ENCODE measurements at regions not wholly inside any gene's neighbourhood (a gene's known extent, or its start where the extent isn't known, plus 50 kb on each side); places are given as distances from the start of the nearest gene placed in this dataset.

GRCh38 chr11:70933981-70934583 lies 318.3 kb downstream of the SHANK2 start:
- H3K4me1 ChIP-seq (ENCODE audit: insufficient read depth, low read length), result no peaks in the 10 kb centered on the region
- no peaks in the 10 kb centered on the region; the same call in 1 of the 2 replicates for H3K9me3 ChIP-seq (ENCODE audit: insufficient read depth, low read depth, low read length)
- WGBS, result 92% methylated on average over 10 of the region's 10 CpGs
- no peak overlapping the region for H3K4me3 ChIP-seq (ENCODE audit: low read length)
- H3K36me3 ChIP-seq (ENCODE audit: insufficient read depth, low read length), result no peaks in the 10 kb centered on the region
- H3K9ac ChIP-seq (ENCODE audit: low read depth, low read length), result no peak overlapping the region
- H3K27ac ChIP-seq (ENCODE audit: low read depth, low read length), result no peak overlapping the region
- H3K27me3 ChIP-seq (ENCODE audit: insufficient read depth, low read length), result no peaks in the 10 kb centered on the region

DNA sequence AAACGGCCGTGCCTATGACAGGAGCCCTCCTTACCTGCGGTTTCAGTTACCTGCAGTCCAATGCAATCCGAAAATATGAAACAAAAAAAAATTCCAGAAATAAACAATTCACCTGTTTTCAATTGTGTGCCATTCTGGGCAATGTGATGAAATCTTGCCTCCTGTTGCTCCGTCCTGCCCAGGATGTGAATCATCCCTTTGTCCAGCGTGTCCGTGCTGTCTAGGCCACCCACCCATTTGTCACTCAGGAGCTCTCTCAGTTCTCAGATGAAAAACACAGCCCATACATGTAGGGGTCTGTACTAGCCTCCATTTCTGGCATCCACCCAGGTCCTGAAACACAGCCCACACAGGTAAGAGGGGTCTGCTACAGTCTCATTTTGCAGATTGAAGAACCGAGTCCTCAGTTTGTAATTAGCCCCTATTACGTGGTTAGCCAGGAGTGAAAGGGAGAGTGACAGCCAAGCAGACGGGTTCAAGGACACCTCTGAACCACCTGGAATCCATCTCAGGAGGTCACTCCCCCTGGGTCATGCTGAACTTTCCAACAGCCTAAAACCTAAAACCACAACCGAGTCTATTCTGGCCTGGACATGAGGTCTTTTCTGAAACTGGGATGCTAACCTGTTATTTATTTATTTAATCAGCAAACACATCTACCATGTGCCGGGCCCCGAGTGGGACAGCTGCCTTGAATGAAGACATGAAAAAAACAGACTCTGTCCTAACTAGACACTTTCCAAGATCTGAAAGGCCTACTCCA lies 317.2 kb downstream of the SHANK2 start:
- Histone ChIP-seq H3K36me3 (ENCODE audit: insufficient read depth, low read length) (no peaks in the 10 kb centered on the region), H3K27ac (ENCODE audit: low read depth, low read length) (no peak overlapping the region), H3K27me3 (ENCODE audit: insufficient read depth, low read length) (no peaks in the 10 kb centered on the region), H3K4me3 (ENCODE audit: low read length) (no peak overlapping the region), H3K9me3 (ENCODE audit: insufficient read depth, low read depth, low read length) (no peaks in the 10 kb centered on the region; the same call in 1 of the 2 replicates), H3K4me1 (ENCODE audit: insufficient read depth, low read length) (no peaks in the 10 kb centered on the region), H3K9ac (ENCODE audit: low read depth, low read length) (no peak overlapping the region)
- WGBS, result 92% methylated on average over 13 of the region's 13 CpGs

GRCh38 chr11:70942593-70942992 lies 309.8 kb downstream of the SHANK2 start:
- WGBS, result 91% methylated on average over 1 of the region's 1 CpG

DNA sequence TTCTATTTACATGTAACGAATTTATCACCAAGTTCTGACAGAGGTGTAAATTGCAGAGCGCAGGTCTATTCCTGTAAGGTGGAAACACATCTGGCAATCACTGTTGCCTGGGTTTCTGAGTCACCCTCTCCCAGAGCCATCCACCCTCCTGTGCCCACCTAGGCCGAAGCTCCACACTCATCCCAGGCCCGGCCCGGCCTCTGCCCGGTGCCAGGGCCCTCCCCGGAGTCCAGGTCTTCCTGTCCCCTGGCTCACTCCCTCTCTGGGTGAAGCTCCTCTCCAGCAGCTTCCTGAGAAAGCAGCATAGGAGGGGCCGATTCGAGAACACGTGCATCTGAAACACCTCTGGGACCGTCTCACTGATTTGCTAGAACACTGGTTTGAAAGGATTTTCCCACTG lies 308.2 kb downstream of the SHANK2 start:
- WGBS, result 95% methylated on average over 11 of the region's 11 CpGs
- no peaks in the 10 kb centered on the region for H3K27me3 ChIP-seq (ENCODE audit: insufficient read depth, low read length)
- H3K9me3 ChIP-seq (ENCODE audit: insufficient read depth, low read depth, low read length), result peaks cover 25% of the 10 kb centered on the region
- H3K4me1 ChIP-seq (ENCODE audit: insufficient read depth, low read length), result no peaks in the 10 kb centered on the region
- no peak overlapping the region for H3K4me3 ChIP-seq (ENCODE audit: low read length)
- no peaks in the 10 kb centered on the region for H3K36me3 ChIP-seq (ENCODE audit: insufficient read depth, low read length)
- H3K9ac ChIP-seq (ENCODE audit: low read depth, low read length), result no peak overlapping the region
- H3K27ac ChIP-seq (ENCODE audit: low read depth, low read length), result no peak overlapping the region

More at GRCh38 chr11:70942593-70942992, 309.8 kb downstream of the SHANK2 start:
- Histone ChIP-seq H3K27me3 (ENCODE audit: insufficient read depth, low read length) (no peaks in the 10 kb centered on the region), H3K4me1 (ENCODE audit: insufficient read depth, low read length) (no peaks in the 10 kb centered on the region), H3K27ac (ENCODE audit: low read depth, low read length) (no peak overlapping the region), H3K4me3 (ENCODE audit: low read length) (no peak overlapping the region), H3K9ac (ENCODE audit: low read depth, low read length) (no peak overlapping the region), H3K9me3 (ENCODE audit: insufficient read depth, low read depth, low read length) (peaks cover 25% of the 10 kb centered on the region), H3K36me3 (ENCODE audit: insufficient read depth, low read length) (no peaks in the 10 kb centered on the region)

- Histone ChIP-seq H3K4me1 (ENCODE audit: insufficient read depth, low read length) (no peaks in the 10 kb centered on the region), H3K4me3 (ENCODE audit: low read length) (no peak overlapping the region), H3K9me3 (ENCODE audit: insufficient read depth, low read depth, low read length) (peaks cover 25% of the 10 kb centered on the region), H3K9ac (ENCODE audit: low read depth, low read length) (no peak overlapping the region), H3K36me3 (ENCODE audit: insufficient read depth, low read length) (no peaks in the 10 kb centered on the region), H3K27me3 (ENCODE audit: insufficient read depth, low read length) (no peaks in the 10 kb centered on the region), H3K27ac (ENCODE audit: low read depth, low read length) (no peak overlapping the region)
- 87% methylated on average over 2 of the region's 2 CpGs for WGBS
These were observed 307.7 kb downstream of the SHANK2 start for GRCh38 chr11:70944636-70945035.

GRCh38 chr11:70948398-70948797 lies 304.0 kb downstream of the SHANK2 start:
- H3K27ac ChIP-seq (ENCODE audit: low read depth, low read length), result no peak overlapping the region

GRCh38 chr11:70948855-70949531 lies 303.4 kb downstream of the SHANK2 start:
- 0 out of 2 replicates have a peak, but pooled peaks cover 2% of the 10 kb centered on the region for H3K9me3 ChIP-seq (ENCODE audit: insufficient read depth, low read depth, low read length)
- H3K36me3 ChIP-seq (ENCODE audit: insufficient read depth, low read length), result no peaks in the 10 kb centered on the region
- no peak overlapping the region for H3K4me3 ChIP-seq (ENCODE audit: low read length)
- H3K27ac ChIP-seq (ENCODE audit: low read depth, low read length), result no peak overlapping the region
- WGBS, result 82% methylated on average over 19 of the region's 19 CpGs
- H3K4me1 ChIP-seq (ENCODE audit: insufficient read depth, low read length), result no peaks in the 10 kb centered on the region
- H3K9ac ChIP-seq (ENCODE audit: low read depth, low read length), result no peak overlapping the region
- no peaks in the 10 kb centered on the region for H3K27me3 ChIP-seq (ENCODE audit: insufficient read depth, low read length)

More at GRCh38 chr11:70948398-70948797, 304.0 kb downstream of the SHANK2 start:
- Histone ChIP-seq H3K4me1 (ENCODE audit: insufficient read depth, low read length) (no peaks in the 10 kb centered on the region), H3K9me3 (ENCODE audit: insufficient read depth, low read depth, low read length) (0 out of 2 replicates have a peak, but pooled peaks cover 3% of the 10 kb centered on the region), H3K27me3 (ENCODE audit: insufficient read depth, low read length) (no peaks in the 10 kb centered on the region), H3K9ac (ENCODE audit: low read depth, low read length) (no peak overlapping the region), H3K4me3 (ENCODE audit: low read length) (no peak overlapping the region), H3K36me3 (ENCODE audit: insufficient read depth, low read length) (no peaks in the 10 kb centered on the region)
- 94% methylated on average over 13 of the region's 13 CpGs for WGBS

- Histone ChIP-seq H3K4me3 (ENCODE audit: low read length) (no peak overlapping the region), H3K27ac (ENCODE audit: low read depth, low read length) (no peak overlapping the region), H3K27me3 (ENCODE audit: insufficient read depth, low read length) (no peaks in the 10 kb centered on the region), H3K4me1 (ENCODE audit: insufficient read depth, low read length) (no peaks in the 10 kb centered on the region), H3K36me3 (ENCODE audit: insufficient read depth, low read length) (no peaks in the 10 kb centered on the region), H3K9me3 (ENCODE audit: insufficient read depth, low read depth, low read length) (0 out of 2 replicates have a peak, but pooled peaks cover 2% of the 10 kb centered on the region), H3K9ac (ENCODE audit: low read depth, low read length) (no peak overlapping the region)
- WGBS, result 87% methylated on average over 11 of the region's 11 CpGs
These were observed 301.1 kb downstream of the SHANK2 start for GRCh38 chr11:70951139-70951804.

- Histone ChIP-seq H3K27me3 (ENCODE audit: insufficient read depth, low read length) (no peaks in the 10 kb centered on the region), H3K9me3 (ENCODE audit: insufficient read depth, low read depth, low read length) (0 out of 2 replicates have a peak, but pooled peaks cover 2% of the 10 kb centered on the region), H3K36me3 (ENCODE audit: insufficient read depth, low read length) (no peaks in the 10 kb centered on the region), H3K4me3 (ENCODE audit: low read length) (no peak overlapping the region), H3K27ac (ENCODE audit: low read depth, low read length) (no peak overlapping the region), H3K4me1 (ENCODE audit: insufficient read depth, low read length) (no peaks in the 10 kb centered on the region), H3K9ac (ENCODE audit: low read depth, low read length) (no peak overlapping the region)
- whole genome bisulfite sequencing, result 94% methylated on average over 8 of the region's 8 CpGs
These were observed 300.2 kb downstream of the SHANK2 start for GRCh38 chr11:70952191-70952590.

GRCh38 chr11:70953720-70954119 lies 298.7 kb downstream of the SHANK2 start:
- Histone ChIP-seq H3K9ac (ENCODE audit: low read depth, low read length) (no peak overlapping the region), H3K36me3 (ENCODE audit: insufficient read depth, low read length) (no peaks in the 10 kb centered on the region), H3K9me3 (ENCODE audit: insufficient read depth, low read depth, low read length) (0 out of 2 replicates have a peak, but pooled peaks cover 2% of the 10 kb centered on the region), H3K27me3 (ENCODE audit: insufficient read depth, low read length) (no peaks in the 10 kb centered on the region), H3K4me1 (ENCODE audit: insufficient read depth, low read length) (no peaks in the 10 kb centered on the region), H3K27ac (ENCODE audit: low read depth, low read length) (no peak overlapping the region), H3K4me3 (ENCODE audit: low read length) (no peak overlapping the region)
- WGBS, result 95% methylated on average over 6 of the region's 6 CpGs
